GM13976 (cell line): ENCODE measurements at regions not wholly inside any gene's neighbourhood (a gene's known extent, or its start where the extent isn't known, plus 50 kb on each side); places are given as distances from the start of the nearest gene placed in this dataset.
"Not testable (repeated sequence)": the region's sequence is repeated elsewhere in the genome, so short reads cannot be mapped to it uniquely, and the experiment has no call there.

Experiments
- DNase-seq: peaks from one replicate; pipeline ENCODE4 v3.0.0; 2012; ENCODE audit warnings: low spot score
- in situ Hi-C: fragments of 300-500 bp; cut with MboI; formaldehyde crosslinking; loops from one replicate; pipeline ENCODE4 v1.12.0; 2022; ENCODE audit warnings: low sequenced_read_pairs, mixed read lengths, inconsistent platforms; ENCODE audit not compliant: unreplicated experiment
- TF ChIP-seq, protein P1 (sequence below): IDR thresholded peaks from 2 replicates; pipeline ENCODE4 v1.5.1; 2012; ENCODE audit warnings: borderline replicate concordance, mild to moderate bottlenecking; ENCODE audit not compliant: insufficient read depth; ENCODE audit errors: extremely low read depth, missing control alignments, control extremely low read depth

- TF ChIP-seq, protein P1, sequence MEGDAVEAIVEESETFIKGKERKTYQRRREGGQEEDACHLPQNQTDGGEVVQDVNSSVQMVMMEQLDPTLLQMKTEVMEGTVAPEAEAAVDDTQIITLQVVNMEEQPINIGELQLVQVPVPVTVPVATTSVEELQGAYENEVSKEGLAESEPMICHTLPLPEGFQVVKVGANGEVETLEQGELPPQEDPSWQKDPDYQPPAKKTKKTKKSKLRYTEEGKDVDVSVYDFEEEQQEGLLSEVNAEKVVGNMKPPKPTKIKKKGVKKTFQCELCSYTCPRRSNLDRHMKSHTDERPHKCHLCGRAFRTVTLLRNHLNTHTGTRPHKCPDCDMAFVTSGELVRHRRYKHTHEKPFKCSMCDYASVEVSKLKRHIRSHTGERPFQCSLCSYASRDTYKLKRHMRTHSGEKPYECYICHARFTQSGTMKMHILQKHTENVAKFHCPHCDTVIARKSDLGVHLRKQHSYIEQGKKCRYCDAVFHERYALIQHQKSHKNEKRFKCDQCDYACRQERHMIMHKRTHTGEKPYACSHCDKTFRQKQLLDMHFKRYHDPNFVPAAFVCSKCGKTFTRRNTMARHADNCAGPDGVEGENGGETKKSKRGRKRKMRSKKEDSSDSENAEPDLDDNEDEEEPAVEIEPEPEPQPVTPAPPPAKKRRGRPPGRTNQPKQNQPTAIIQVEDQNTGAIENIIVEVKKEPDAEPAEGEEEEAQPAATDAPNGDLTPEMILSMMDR = no peak
- DNase-seq = no peak
- in situ Hi-C loops = no loop called here
Measured at GRCh38 chr11:23780231-23780630, 716.6 kb upstream of the LUZP2 start.

GRCh38 chr11:23781803-23782560 is 714.9 kb upstream of the LUZP2 start:
- TF ChIP-seq, protein P1 = no peak
- DNase-seq = no peak
- in situ Hi-C loops = no loop called here

- DNase-seq, in situ Hi-C loops: not testable (repeated sequence)
Measured at GRCh38 chr11:23786974-23787373, 709.9 kb upstream of the LUZP2 start.

DNA sequence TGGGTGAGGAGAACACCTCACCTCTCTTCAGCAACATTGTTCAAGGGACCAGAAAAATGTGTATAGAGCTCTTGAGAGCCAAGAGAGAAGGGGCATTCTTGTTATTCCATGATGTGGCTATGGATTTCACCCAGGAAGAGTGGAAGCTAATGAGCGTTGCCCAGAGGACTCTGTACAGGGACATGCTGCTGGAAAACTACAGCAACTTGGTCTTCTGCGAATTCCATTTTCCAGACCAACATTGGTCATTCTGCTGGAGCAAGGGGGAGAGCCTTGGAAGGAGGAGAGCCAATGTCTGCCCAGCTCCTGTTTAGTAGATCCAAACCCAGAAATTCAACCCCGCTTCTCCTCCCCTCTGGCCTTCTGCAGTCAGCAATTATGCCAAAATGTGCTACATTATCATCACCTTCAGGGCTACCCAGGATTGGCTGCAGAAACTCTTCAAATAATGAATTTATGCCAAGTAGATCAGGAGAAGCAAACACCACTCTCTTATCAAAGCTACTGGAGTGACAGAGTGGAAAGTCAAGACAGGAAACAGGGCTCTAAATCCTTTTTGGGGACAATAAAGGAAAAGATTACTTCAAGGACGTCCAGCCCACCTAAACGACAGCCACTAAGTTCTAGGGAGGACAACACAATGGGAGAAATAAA is 707.5 kb upstream of the LUZP2 start:
- TF ChIP-seq, protein P1 = no peak
- in situ Hi-C loops = no loop called here
- no peak for DNase-seq

DNA sequence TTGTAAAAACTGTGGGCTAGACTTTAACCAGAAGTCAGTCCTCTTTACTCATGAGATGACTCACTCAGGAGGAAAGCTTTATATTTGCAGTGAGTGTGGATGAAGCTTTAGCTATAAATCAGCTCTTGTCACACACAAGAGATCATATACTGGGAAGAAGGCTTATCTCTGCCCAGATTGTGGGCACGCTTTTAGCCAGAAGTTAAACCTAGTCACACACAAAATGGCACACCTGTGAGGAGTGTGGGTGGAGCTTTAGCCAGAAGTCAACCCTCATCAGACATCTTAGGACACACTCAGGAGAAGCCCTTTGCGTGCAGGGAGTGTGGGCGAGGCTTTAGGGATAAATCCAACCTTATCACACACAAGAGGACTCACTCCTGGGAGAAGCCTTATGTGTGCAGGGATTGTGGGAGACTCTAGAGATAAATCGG is 706.9 kb upstream of the LUZP2 start:
- DNase-seq = no peak
- in situ Hi-C loops = no loop called here
- TF ChIP-seq, protein P1 = no peak

DNA sequence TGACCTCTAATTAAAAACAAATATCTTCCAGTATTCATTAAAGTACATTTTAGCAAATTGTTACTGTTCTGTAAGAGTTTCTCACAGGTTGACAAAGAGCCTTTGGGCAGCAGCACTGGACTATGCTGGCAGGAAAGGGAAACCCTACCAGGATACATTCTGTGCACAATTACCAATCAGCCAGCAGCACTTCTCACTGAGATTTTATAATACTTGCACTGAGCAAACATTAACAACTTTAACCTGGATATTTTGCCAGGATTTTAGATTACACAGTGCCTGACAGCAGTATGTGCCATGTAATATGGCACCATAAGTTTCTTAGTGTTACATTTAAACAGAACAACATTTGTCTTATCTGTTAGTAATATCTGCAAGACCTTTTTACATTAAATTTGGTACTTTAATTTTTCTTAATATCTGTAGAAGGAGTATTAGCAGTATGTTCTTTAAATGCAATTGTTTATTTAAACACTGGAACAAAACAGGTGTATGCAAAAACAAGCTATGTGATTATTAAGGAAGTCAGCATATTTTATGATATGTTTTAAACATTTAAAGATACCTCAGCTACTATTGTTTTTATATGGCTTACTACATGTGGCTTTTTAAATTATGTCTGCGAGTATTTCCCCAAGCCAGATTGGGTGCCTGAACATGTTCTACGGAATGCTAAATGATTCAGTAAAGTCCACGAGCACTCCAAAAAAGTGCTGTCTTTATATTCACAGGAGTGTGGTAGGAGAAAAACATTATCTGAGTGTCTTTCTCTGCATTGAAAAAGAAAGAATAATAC is 699.0 kb upstream of the LUZP2 start:
- in situ Hi-C loops = no loop called here
- TF ChIP-seq, protein P1 = no peak
- DNase-seq = no peak

- DNase-seq, in situ Hi-C loops: not testable (repeated sequence)
Measured at GRCh38 chr11:23834306-23834705, 662.5 kb upstream of the LUZP2 start.
